T-helper 1 cell treated with Interleukin-12 subunit alpha and Interleukin-12 subunit beta and Interleukin-4 antibody, amounts not matched to agents 30 μg/mL and 1 μg/mL, for 36 hours (primary cell): ENCODE measurements at regions not wholly inside any gene's neighbourhood (a gene's known extent, or its start where the extent isn't known, plus 50 kb on each side); places are given as distances from the start of the nearest gene placed in this dataset.

Source experiments
- H3K27ac Mint-ChIP-seq: one replicate; pipeline ENCODE4 v1.8.0; 2021; ENCODE audit warnings: mild to moderate bottlenecking, mixed read lengths
- H3K27me3 Mint-ChIP-seq: one replicate; pipeline ENCODE4 v1.8.0; 2021; ENCODE audit warnings: low read depth, mixed read lengths
- H3K36me3 Mint-ChIP-seq: one replicate; pipeline ENCODE4 v1.8.0; 2021; ENCODE audit warnings: low read depth, mixed read lengths
- H3K4me1 Mint-ChIP-seq: one replicate; pipeline ENCODE4 v1.8.0; 2021; ENCODE audit warnings: low read depth, mixed read lengths
- H3K4me3 Mint-ChIP-seq: one replicate; pipeline ENCODE4 v1.8.0; 2021; ENCODE audit warnings: mild to moderate bottlenecking, moderate library complexity, mixed read lengths
- H3K9me3 Mint-ChIP-seq: one replicate; pipeline ENCODE4 v1.8.0; 2021; ENCODE audit warnings: mixed read lengths

GRCh38 chr2:11904941-11905340 is 158.5 kb downstream of the LPIN1 start:
- H3K4me3 Mint-ChIP-seq, result no peak overlapping the region
- no peaks in the 10 kb centered on the region for H3K9me3 Mint-ChIP-seq
- H3K36me3 Mint-ChIP-seq, result no peaks in the 10 kb centered on the region
- no peaks in the 10 kb centered on the region for H3K4me1 Mint-ChIP-seq
- H3K27me3 Mint-ChIP-seq, result no peaks in the 10 kb centered on the region
- no peak overlapping the region for H3K27ac Mint-ChIP-seq

- H3K27me3 Mint-ChIP-seq, result no peaks in the 10 kb centered on the region
- peaks cover 4% of the 10 kb centered on the region for H3K9me3 Mint-ChIP-seq
- no peaks in the 10 kb centered on the region for H3K36me3 Mint-ChIP-seq
- no peak overlapping the region for H3K4me3 Mint-ChIP-seq
- H3K4me1 Mint-ChIP-seq, result no peaks in the 10 kb centered on the region
- no peak overlapping the region for H3K27ac Mint-ChIP-seq
These were observed 160.8 kb downstream of the LPIN1 start for GRCh38 chr2:11907190-11907589.

- H3K9me3 Mint-ChIP-seq, result peaks cover 8% of the 10 kb centered on the region
- no peaks in the 10 kb centered on the region for H3K4me1 Mint-ChIP-seq
- H3K36me3 Mint-ChIP-seq, result no peaks in the 10 kb centered on the region
- no peaks in the 10 kb centered on the region for H3K27me3 Mint-ChIP-seq
- H3K27ac Mint-ChIP-seq, result no peak overlapping the region
- H3K4me3 Mint-ChIP-seq, result no peak overlapping the region
These were observed 164.5 kb downstream of the LPIN1 start for GRCh38 chr2:11910971-11911370.

- Mint-ChIP-seq H3K4me1 (no peaks in the 10 kb centered on the region), H3K36me3 (no peaks in the 10 kb centered on the region), H3K9me3 (peaks cover 8% of the 10 kb centered on the region), H3K27ac (no peak overlapping the region), H3K4me3 (no peak overlapping the region), H3K27me3 (peaks cover 4% of the 10 kb centered on the region)
These were observed 166.5 kb downstream of the LPIN1 start for GRCh38 chr2:11912980-11913379.

GRCh38 chr2:11914455-11914854 is 168.0 kb downstream of the LPIN1 start:
- H3K27ac Mint-ChIP-seq, result no peak overlapping the region
- no peaks in the 10 kb centered on the region for H3K4me1 Mint-ChIP-seq

GRCh38 chr2:11915650-11916049 is 169.2 kb downstream of the LPIN1 start:
- H3K4me1 Mint-ChIP-seq, result no peaks in the 10 kb centered on the region
- no peak overlapping the region for H3K27ac Mint-ChIP-seq

More at GRCh38 chr2:11914455-11914854, 168.0 kb downstream of the LPIN1 start:
- no peak overlapping the region for H3K4me3 Mint-ChIP-seq
- peaks cover 5% of the 10 kb centered on the region for H3K27me3 Mint-ChIP-seq
- H3K9me3 Mint-ChIP-seq, result peaks cover 8% of the 10 kb centered on the region
- no peaks in the 10 kb centered on the region for H3K36me3 Mint-ChIP-seq

GRCh38 chr2:11919953-11920352 is 173.5 kb downstream of the LPIN1 start:
- no peaks in the 10 kb centered on the region for H3K9me3 Mint-ChIP-seq
- no peaks in the 10 kb centered on the region for H3K36me3 Mint-ChIP-seq
- peaks cover 12% of the 10 kb centered on the region for H3K27me3 Mint-ChIP-seq

More at GRCh38 chr2:11915650-11916049, 169.2 kb downstream of the LPIN1 start:
- Mint-ChIP-seq H3K4me3 (no peak overlapping the region), H3K27me3 (peaks cover 9% of the 10 kb centered on the region), H3K9me3 (peaks cover 6% of the 10 kb centered on the region), H3K36me3 (no peaks in the 10 kb centered on the region)

GRCh38 chr2:11920993-11921583 is 174.7 kb downstream of the LPIN1 start:
- Mint-ChIP-seq H3K27ac (no peak overlapping the region), H3K9me3 (no peaks in the 10 kb centered on the region), H3K27me3 (peaks cover 12% of the 10 kb centered on the region), H3K4me1 (no peaks in the 10 kb centered on the region), H3K36me3 (no peaks in the 10 kb centered on the region), H3K4me3 (no peak overlapping the region)

More at GRCh38 chr2:11919953-11920352, 173.5 kb downstream of the LPIN1 start:
- H3K4me1 Mint-ChIP-seq, result no peaks in the 10 kb centered on the region
- no peak overlapping the region for H3K4me3 Mint-ChIP-seq
- no peak overlapping the region for H3K27ac Mint-ChIP-seq

- Mint-ChIP-seq H3K4me3 (no peak overlapping the region), H3K36me3 (no peaks in the 10 kb centered on the region), H3K4me1 (no peaks in the 10 kb centered on the region), H3K27me3 (peaks cover 8% of the 10 kb centered on the region), H3K9me3 (no peaks in the 10 kb centered on the region), H3K27ac (no peak overlapping the region)
These were observed 175.9 kb downstream of the LPIN1 start for GRCh38 chr2:11922294-11922693.

GRCh38 chr2:11923935-11924334 is 177.5 kb downstream of the LPIN1 start:
- no peaks in the 10 kb centered on the region for H3K9me3 Mint-ChIP-seq
- H3K27ac Mint-ChIP-seq, result no peak overlapping the region
- peaks cover 8% of the 10 kb centered on the region for H3K27me3 Mint-ChIP-seq
- H3K36me3 Mint-ChIP-seq, result no peaks in the 10 kb centered on the region
- H3K4me3 Mint-ChIP-seq, result no peak overlapping the region
- H3K4me1 Mint-ChIP-seq, result no peaks in the 10 kb centered on the region

- peaks cover 4% of the 10 kb centered on the region for H3K27me3 Mint-ChIP-seq
- H3K36me3 Mint-ChIP-seq, result no peaks in the 10 kb centered on the region
- no peaks in the 10 kb centered on the region for H3K4me1 Mint-ChIP-seq
- no peak overlapping the region for H3K27ac Mint-ChIP-seq
- no peaks in the 10 kb centered on the region for H3K9me3 Mint-ChIP-seq
- no peak overlapping the region for H3K4me3 Mint-ChIP-seq
These were observed 179.0 kb downstream of the LPIN1 start for GRCh38 chr2:11925295-11926066.

GRCh38 chr2:11930211-11930761 is 183.9 kb downstream of the LPIN1 start:
- Mint-ChIP-seq H3K9me3 (peaks cover 5% of the 10 kb centered on the region), H3K27ac (no peak overlapping the region), H3K4me1 (no peaks in the 10 kb centered on the region), H3K36me3 (no peaks in the 10 kb centered on the region), H3K4me3 (no peak overlapping the region), H3K27me3 (peaks cover 5% of the 10 kb centered on the region)

GRCh38 chr2:11932048-11932512 is 185.6 kb downstream of the LPIN1 start:
- Mint-ChIP-seq H3K27me3 (peaks cover 5% of the 10 kb centered on the region), H3K9me3 (peaks cover 5% of the 10 kb centered on the region), H3K36me3 (no peaks in the 10 kb centered on the region), H3K4me3 (no peak overlapping the region), H3K4me1 (no peaks in the 10 kb centered on the region), H3K27ac (no peak overlapping the region)

GRCh38 chr2:11932962-11933361 is 186.5 kb downstream of the LPIN1 start:
- H3K36me3 Mint-ChIP-seq, result no peaks in the 10 kb centered on the region
- H3K9me3 Mint-ChIP-seq, result peaks cover 5% of the 10 kb centered on the region
- no peaks in the 10 kb centered on the region for H3K4me1 Mint-ChIP-seq
- H3K27me3 Mint-ChIP-seq, result peaks cover 5% of the 10 kb centered on the region
- H3K27ac Mint-ChIP-seq, result no peak overlapping the region
- no peak overlapping the region for H3K4me3 Mint-ChIP-seq

- Mint-ChIP-seq H3K4me1 (no peaks in the 10 kb centered on the region), H3K27ac (no peak overlapping the region), H3K27me3 (peaks cover 5% of the 10 kb centered on the region), H3K9me3 (peaks cover 5% of the 10 kb centered on the region), H3K36me3 (no peaks in the 10 kb centered on the region), H3K4me3 (no peak overlapping the region)
These were observed 187.4 kb downstream of the LPIN1 start for GRCh38 chr2:11933854-11934253.
